SIG-M5 treated with dmso at 0.1 percent for 504 hours (cell line): ENCODE measurements at regions not wholly inside any gene's neighbourhood (a gene's known extent, or its start where the extent isn't known, plus 50 kb on each side); places are given as distances from the start of the nearest gene placed in this dataset.

Experiments
- DNase-seq: peaks from one replicate; lab custom pipeline; 2025; ENCODE audit not compliant: unreplicated experiment; lab: John Stamatoyannopoulos, UW

DNA sequence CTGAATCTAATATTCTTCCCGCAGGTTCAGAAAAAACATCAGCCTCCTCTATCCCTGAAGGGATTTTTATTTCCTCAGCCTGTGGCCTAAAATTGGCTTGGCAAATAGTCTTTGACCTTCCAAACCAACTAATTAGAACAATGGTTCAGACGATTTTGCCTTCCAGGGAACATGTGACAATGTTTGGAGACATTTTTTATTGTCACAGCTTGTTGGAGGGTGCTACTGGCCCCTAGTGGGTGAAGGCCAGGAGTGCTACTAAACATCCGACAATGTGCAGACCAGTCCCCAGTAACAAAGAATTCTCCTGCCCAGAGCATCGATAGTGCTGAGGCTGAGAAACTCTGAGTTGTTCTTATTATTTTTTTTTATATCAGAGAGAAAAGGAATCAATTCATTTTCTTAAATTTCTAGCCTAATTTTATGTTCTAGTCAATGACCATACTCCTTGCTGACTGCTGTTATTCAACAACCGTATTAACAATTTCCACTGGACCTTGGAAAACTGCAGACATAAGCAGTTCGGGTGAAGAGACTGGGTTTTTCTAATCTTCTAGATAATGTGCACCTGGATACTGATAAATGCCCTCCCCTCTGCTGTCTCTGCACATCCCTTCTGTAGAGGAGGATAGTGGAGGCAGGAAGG, 280.7 kb downstream of the LMX1A start:
- DNase-seq, result peak; percentile 55

DNA sequence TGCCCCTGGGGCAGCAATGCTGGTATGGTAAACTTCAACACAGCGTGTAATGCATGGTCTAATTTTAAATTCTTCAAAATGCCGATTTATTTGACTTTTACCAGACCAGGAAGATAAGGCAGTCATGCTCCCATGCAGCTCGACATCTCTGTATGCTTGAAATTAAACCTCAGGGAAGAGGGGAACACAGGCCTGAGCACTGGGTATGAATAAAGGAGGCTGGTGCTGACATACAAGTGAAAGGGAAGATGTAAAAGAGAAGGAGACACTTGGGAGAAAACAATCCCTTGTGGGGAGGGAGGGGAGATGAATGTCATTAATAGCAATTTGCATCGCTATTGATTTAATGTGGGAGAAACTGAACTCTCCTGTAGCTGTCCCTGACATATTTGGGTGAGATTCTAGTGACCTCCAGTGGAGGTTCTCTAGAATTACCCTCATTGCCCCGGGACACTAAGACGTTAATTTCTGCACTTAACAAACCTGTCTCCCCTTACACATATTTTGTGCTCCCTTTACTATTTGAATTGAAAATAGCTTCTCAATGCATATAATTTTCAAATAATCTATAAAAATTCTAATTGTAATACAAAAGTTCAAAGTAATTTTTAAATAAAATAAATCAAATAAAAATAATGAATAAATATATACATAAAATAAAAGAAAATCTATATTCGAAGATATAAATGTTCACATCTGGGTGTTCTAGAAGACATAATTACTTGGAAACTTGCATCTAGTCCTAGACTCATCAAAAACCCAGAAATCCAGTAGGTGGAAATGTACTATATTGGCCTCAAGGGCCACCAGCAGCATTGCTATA, 283.1 kb downstream of the LMX1A start:
- DNase-seq, result peak; percentile 63

DNA sequence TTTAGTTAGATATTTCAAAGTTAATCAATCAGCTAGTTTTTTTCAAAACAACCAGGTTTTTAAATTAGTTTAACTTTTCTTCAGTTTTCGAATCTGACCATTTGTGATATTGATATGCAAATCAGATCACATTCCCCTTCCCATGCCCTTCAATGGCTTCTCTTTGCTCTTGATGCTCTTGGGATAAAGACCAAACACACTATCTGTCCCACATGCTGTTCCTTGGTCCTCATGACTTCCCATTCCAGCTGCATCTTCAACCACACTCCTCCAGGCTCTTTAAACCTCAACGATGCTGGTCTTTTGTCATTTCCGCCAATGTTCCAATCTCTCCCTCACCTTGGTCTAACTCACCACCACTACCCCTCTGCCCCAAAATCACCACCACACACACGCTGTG, 285.8 kb downstream of the LMX1A start:
- no peak for DNase-seq

DNA sequence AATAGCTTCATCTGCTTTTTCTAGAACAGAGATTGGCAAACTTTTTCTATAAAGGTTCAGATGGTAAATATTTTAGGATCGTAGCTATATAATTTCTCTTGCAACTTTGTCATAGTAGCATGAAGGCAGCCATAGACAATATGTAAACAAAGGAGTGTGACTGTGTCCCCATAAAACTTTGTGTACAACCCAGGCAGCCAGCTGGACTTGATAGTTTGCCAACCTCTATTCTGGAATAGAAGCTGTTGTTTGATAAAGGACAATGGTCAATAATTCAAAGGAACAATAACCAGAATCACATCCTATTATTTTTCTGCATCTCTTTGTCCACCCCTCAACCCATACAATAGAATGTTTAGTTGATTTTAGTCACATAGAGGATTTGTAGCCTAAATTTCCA, 286.7 kb downstream of the LMX1A start:
- DNase-seq, result no peak

DNA sequence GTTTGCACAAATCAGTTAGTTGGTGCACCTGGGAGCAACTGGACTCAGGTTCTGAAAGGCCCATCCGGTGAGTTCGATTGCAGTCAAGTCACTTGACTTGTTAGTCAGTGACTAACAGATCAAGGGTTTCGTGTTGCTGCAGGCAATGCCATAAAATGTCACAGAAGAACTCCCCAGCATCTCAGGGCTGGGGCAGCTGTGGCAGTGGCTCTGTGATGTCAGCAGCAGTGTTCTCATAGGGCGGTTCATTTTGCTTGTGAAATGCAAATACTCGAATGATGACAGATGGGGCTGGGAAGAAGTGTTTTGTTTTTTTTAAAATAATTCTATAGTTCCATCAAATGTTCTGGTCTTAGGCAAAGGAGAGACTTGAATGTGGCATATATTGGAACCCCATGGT, 287.8 kb downstream of the LMX1A start:
- no peak for DNase-seq

DNA sequence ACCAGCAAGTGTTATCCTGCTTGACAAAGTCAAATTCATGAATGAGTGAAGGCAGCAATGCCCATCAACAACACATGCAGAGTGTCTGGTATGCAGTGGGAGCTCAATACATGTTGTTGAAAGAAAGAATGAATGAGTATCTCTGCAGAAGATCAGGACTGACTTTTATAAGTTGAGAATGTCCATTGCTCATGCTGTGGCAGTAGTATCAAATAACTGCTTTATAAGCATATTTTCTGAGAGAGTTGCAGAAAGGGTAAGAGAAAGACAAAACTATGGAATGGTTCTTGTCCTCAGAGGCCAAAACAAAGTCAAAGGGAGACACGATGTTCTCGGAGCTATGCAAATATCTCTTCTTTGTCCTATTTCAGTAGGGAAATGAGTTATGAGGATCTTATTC, 288.7 kb downstream of the LMX1A start:
- DNase-seq, result no peak

DNA sequence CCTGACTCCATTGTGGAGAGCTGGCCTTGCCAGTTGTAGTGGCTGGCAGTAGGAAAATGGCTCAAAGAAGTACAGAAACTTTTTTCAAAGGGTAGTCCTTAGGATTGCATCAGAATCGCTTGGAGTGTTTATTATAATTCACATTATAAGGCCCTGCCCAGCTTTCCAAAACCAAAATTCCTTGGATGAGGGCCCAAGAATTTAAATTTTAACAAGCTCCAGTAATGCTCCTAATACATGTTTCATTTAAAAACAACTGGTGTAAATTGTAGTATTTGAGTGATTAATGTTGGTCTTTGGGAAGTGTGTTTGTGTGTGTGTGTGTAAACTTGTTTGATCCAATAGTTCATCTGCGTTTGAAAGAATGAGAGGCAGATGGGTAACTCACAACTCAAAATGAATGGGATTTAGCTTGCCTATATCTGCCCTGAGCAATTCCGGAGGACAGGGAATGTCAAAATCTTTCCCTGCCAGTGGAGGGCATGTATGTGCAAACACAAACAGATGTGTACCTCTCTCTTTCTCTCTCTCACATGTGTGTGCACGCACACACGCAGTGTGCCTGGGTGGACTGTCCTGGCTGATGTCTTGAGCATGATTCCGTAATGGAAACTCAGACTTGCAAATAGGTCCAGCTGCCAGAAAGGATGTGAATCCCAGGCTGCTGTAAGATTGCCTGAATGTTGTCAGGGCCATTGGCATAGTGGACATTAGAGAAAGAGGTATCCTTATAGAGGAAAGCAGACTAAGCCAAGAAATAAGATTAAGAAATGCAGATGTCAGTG, 293.1 kb downstream of the LMX1A start:
- no peak for DNase-seq

DNA sequence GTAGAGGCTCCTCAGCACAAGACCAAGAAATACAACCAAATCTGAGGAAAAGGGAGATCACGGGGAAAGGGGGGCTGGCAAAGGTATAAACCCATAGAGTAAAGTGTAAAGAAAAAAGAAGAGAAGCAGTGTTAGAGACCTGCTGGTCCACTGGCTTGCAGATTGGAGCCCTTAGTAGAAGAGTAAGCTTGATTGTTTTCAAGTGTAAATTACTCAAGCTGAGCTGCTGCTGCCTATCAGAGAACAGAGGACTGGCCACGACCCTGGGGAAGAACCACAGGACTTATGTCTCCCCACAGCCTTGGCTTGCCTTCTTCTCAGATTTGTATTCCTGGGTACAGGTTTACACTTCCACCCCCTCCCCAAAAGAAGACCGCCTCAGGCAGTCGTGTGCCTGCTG, 294.2 kb downstream of the LMX1A start:
- DNase-seq, result no peak

DNA sequence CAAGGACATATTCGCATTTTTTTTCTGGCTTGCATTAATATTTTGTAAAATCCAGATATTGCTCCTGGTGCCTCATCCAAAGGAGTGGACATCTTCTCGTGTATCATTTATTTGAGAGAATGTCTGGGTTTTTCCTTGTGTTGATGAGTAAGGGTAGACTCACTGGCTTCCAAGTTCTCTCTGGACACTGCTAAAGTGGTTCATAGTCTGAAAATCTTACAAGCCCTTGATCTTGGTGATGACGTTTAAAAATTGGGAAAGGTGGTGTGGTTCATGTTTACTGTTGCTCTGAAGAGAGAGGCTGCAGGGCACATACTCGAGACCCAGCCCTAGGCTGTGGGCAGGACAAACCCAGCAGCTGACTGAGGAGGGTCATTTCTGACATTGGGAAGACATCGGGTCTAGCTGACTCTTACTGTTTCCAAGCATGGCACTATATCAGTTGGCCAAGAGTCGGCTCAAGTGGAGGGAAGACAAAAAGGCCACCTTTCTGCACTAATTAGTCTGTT, 296.2 kb downstream of the LMX1A start:
- DNase-seq, result no peak

DNA sequence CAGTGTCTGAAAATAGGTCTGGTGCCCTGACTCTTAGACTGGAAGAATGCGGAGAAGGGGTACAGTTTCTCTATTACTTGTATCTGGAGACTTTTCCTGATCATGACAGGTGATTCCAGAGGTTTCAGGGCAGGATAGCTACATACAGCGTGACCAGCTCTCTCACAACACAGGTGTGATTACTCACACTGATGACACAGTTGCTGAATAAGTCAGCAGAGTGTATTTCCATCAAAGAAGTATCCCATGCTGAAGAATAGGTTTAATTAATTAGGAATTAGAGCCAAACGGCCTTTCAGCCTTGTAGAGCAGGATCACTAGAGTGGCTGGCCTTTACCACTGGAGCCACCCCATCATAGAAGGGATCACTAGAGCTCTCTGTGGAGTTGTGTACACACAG, 298.6 kb downstream of the LMX1A start:
- no peak for DNase-seq

DNA sequence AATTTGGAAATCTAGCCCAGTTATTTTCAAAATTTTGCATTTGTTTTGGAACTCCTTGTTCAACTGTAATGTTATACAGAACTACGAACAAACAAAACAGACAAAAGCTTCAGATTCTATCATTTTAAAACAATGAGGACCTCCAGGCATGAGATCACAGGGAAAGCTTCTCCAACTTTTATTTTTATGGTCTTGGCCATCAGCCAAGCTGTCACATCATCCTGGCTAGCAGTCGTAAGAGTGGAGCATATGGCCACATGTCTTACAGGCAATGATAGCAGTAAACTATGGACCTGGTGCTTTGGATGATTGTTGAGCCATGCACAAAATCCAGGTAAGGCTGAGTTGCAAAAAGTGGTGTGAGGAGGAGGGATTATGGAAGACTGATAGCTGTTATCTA, 299.6 kb downstream of the LMX1A start:
- no peak for DNase-seq

DNA sequence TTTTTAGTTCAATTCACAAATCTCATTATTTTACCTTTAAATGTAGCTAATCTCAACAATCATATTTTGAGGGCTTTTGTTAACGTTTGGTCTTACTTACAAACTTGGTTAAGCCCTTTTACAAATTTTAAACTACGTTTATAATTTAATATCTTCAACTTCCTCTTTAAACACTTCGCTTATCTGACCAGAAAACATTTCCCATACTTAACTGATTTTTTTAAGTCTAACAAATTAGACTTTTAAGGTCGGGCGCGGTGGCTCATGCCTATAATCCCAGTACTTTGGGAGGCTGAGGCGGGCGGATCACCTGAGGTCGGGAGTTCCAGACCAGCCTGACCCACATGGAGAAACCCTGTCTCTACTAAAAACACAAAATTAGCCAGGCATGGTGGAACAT, 300.9 kb downstream of the LMX1A start:
- no peak for DNase-seq

DNA sequence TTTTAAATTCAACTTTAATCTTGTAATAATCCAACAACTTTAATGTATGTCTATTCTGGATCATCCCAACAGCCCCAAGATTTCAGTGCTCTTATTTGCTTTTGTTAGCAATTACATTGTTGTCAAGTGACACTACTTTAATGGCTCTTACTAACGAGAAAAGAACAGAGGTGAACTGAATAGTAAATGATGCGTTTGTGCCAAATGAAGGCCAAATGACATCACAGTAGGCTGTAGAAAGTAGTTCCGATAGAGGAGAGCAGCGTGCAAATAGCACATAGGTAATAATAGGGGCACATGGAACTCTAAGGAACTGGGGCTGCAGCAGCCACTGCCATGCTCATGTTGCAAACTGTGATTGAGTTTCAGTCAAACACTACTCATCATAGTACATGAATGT, 301.9 kb downstream of the LMX1A start:
- DNase-seq, result no peak

DNA sequence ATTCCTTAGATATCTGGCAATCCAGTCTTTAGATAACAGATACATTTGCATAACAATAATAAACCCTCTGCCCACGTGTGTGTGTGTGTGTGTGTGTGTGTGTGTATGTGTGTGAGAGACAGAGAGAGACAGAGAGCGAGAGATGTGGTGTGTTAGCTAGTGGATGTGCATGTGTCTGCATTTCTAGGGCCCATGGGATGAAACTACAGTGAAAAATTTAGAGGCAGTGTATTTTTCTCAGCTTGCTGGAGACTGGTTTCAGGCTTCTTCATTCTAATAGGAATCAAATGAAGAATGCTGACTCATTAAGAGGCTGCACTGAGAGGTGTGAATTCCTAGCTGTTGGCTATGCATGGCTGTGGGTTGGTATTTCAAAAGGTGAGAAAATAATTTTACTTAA, 303.2 kb downstream of the LMX1A start:
- no peak for DNase-seq

DNA sequence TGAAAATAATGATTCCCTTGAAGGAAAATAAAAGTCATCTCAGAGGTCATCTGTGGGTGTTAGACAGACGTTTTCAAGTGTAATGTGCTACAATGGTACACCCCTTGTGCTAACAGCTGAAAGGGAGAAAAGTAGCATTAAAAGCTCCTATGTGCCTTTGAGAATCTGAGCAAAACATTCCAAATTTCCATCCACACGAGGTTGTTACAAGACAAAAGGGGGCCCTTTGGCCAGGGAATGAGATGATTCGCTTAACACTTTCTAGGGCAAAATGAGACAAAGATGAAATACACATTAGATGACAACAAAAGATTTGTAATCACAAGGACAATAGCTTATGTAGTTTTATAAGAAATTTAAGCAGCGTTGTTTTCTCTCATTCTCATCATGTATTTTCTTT, 303.6 kb downstream of the LMX1A start:
- no peak for DNase-seq

DNA sequence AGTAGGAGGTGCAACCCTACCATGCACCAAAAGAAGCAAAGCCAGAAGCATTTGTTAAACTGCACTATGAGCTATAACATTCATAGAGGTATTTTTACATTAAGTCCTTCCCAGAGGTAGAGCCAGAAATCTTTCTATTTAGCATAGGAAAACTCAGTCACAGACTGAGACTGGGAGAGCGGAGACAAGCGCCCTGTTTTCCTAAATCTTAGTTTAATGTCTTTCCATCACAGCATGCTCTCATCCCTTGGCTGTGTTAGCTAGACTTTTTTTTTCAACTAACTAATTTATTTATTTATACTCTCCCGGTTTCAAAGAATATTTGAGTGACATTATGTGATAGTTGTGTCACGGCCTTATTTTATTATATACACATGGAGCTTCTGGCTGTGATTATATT, 304.1 kb downstream of the LMX1A start:
- no peak for DNase-seq

DNA sequence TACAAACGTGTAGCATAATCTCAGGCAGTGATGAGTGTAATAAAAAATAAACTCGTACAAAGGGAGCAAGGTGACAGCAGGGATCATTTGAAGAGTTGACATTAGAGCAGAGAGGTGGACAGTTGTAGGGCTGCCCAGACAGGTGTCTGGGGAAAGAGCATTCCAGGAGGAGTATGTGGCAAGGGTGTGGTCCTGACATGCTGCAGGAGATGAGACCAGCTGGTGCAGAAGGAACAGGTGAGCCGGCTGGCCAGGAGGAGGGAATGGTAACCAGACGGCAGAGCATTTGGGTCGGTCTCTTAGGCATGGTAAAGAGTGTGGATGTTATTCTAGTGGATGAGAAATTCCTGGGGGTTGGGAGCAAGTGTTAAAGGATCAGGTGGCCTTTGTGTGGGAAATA, 306.3 kb downstream of the LMX1A start:
- no peak for DNase-seq

DNA sequence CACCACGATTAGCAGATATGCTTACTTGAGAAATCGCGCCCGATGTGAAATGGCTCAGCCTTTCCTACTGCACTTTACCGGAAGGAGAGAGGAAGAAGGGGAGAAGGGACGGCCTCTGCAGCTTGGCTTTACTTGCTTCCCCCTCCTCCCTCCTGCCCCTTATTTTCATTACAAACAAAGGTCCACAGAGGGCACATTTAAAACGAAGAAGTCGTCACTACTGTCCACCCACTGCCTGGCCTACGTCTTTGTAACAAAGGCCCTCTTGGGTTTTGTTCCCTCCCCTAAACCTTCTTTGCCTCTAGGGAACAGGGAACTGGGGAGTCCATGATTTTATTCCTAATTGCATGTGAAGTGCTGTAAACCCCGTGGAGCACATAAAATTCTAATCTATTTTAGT, 308.5 kb downstream of the LMX1A start:
- DNase-seq, result no peak

DNA sequence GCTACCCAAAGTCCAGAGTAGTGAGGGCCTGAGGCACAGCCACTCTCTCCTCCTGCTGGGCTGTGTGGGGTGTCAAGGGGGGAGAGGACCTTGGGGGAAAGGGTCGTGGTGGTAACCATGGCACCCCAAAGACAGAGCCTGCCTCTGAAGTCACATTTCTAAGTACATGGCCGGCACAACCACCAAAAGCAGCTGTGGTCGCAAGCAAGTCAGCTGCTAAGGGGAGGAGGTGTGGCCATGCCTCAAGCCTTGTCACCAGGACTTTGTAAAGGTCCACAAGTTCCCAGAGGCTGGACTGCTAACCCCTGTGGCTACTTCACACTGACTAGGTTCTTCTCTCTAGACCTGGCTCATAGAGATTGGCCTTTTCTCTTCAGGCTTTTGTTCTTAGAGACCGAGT, 310.6 kb downstream of the LMX1A start:
- no peak for DNase-seq

DNA sequence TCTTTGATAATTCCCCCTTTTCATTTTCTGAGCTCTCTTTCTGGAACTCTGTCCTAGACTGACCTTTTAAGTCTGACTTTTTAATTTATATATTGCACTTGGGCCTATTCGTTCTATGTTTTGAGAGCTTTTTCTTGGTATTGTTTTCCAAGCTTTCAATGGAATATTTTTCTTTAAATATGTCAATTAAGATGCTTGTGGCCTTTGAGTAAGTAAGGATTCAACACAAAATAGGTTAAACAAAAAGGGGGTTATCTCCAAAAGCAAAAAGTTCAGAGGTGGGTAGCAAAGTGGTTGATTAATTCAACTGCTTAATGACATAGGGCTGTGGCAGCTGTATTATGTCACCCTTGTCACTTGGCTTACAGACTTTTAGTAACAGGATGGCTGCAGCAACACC, 315.9 kb downstream of the LMX1A start:
- DNase-seq, result no peak

DNA sequence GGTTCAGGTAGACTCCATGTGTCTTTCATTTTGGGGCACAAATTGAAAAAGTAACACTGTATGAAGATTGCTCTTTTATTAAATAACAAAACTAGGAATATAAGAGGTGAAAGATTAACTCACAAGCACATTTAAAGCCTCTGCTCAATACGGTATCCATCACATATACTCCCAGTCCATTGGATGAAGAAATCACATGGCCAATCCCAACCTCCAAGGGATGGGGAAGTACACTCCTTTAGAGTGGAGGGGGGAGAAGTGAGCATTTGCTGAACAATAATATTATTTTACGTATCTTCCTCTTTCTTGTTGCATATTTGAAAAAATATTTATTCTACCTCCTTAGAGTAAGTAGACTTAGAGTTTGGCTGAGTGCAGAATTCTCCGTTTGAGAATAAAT, 316.5 kb downstream of the LMX1A start:
- no peak for DNase-seq

DNA sequence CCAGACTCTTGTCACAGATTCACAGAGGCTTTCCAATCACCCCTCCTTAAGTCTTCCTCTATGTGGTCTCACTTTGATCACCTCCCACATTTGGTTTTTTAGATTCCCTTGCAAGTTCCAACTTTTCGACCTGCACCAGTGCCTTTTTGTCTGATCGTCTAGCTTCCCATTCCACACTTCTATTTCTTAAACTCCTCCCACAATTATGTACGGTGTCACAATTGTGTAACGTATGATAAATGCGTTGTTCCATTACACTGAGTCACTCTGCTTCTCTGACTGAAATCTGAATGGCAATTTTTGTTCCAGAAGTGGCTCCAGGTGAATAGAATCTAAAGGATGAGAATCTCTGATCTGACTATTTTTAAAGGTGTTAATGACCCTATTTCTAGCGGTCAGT, 320.1 kb downstream of the LMX1A start:
- no peak for DNase-seq
